ENCODE measurements at regions not wholly inside any gene's neighbourhood (a gene's known extent, or its start where the extent isn't known, plus 50 kb on each side); places are given as distances from the start of the nearest gene placed in this dataset.

DNA sequence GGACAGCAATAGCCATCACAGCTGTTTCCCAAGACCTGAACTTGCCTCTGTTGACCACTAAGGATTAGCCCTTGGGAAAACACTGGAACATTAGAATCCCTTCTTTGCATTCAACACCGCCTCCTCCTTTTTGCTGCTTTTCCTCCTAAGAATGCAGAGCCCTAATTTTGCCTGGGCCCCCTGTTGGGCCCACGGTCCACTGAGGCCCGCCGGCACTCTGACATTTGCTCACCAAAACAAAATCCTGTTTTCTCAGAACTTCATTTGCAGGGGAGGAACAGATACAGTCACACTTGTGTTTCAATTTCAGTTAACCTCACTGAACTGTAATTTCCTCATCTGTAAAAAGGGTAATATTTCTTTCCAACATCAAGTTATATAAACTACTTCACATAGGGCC, 116.0 kb upstream of the JARID2 start:
- no peak for TF ChIP-seq GATA2 (IDR thresholded peaks at IDR 0.05; ENCODE audit: low read depth, low read length)
- no peak for TF ChIP-seq GATA3 (IDR thresholded peaks at IDR 0.05; ENCODE audit: low read depth, low read length)
